K562 (cell line): ENCODE measurements at regions not wholly inside any gene's neighbourhood (a gene's known extent, or its start where the extent isn't known, plus 50 kb on each side); places are given as distances from the start of the nearest gene placed in this dataset.

Experiments used
- FOS ChIP-seq: IDR thresholded peaks from 3 replicates; pipeline ENCODE4 v1.6.1; 2011; ENCODE audit not compliant: insufficient read length; ENCODE audit errors: extremely low read depth
- JUND ChIP-seq, 2 experiments: IDR thresholded peaks; 2 replicates in 1 of 2; 3 replicates in 1 of 2; pipeline ENCODE4 v1.6.1; 2011; ENCODE audit warnings: borderline replicate concordance in 2 of 2, low read depth in 2 of 2, low read length in 2 of 2, improper control_type of control experiment in 1 of 2, missing biosample characterization in 1 of 2, missing genetic modification characterization in 1 of 2, missing genetic modification reagents in 1 of 2
- NBN ChIP-seq: fragments of 450-650 bp; IDR thresholded peaks from 2 replicates; pipeline ENCODE4 v1.6.1; 2016; ENCODE audit warnings: low read depth, mild to moderate bottlenecking
- POLR2A ChIP-seq: fragments of 450-650 bp; conservative IDR thresholded peaks from 2 replicates; pipeline ENCODE4 v1.6.1; 2016
- RAD21 ChIP-seq, 2 experiments: fragments of 250-450 bp in 1 of 2; fragments of 450-650 bp in 1 of 2; sonication (Bioruptor Pico) in 1 of 2; formaldehyde crosslinking in 1 of 2; IDR thresholded peaks in 1 of 2; conservative IDR thresholded peaks in 1 of 2; 2 replicates each; pipeline versions ENCODE4 v1.4.0 to v1.8.0; 2020 to 2022; ENCODE audit warnings: mild to moderate bottlenecking in 2 of 2, moderate library complexity in 1 of 2
- TAF1 ChIP-seq: IDR thresholded peaks from 2 replicates; pipeline ENCODE4 v1.6.1; 2011; ENCODE audit warnings: mild to moderate bottlenecking, low read length, moderate library complexity; ENCODE audit not compliant: insufficient read depth, control insufficient read depth, severe bottlenecking; ENCODE audit errors: extremely low read depth
- TF ChIP-seq, protein P1 (sequence below): sonication (generic); formaldehyde crosslinking; IDR thresholded peaks from 2 replicates; pipeline ENCODE4 v1.9.0; 2022; ENCODE audit warnings: mild to moderate bottlenecking, missing genetic modification reagents
- TF ChIP-seq, protein P2 (sequence below), 3 experiments: IDR thresholded peaks in 2 of 3; conservative IDR thresholded peaks in 1 of 3; 2 replicates each; pipeline ENCODE4 v1.5.1; 2011 to 2012; ENCODE audit warnings: low read length in 3 of 3, mild to moderate bottlenecking in 3 of 3, control low read depth in 2 of 3, improper control_type of control experiment in 1 of 3, inconsistent platforms in 1 of 3, low read depth in 1 of 3, mixed read lengths in 1 of 3, moderate library complexity in 1 of 3; ENCODE audit not compliant: insufficient read depth in 2 of 3

DNA sequence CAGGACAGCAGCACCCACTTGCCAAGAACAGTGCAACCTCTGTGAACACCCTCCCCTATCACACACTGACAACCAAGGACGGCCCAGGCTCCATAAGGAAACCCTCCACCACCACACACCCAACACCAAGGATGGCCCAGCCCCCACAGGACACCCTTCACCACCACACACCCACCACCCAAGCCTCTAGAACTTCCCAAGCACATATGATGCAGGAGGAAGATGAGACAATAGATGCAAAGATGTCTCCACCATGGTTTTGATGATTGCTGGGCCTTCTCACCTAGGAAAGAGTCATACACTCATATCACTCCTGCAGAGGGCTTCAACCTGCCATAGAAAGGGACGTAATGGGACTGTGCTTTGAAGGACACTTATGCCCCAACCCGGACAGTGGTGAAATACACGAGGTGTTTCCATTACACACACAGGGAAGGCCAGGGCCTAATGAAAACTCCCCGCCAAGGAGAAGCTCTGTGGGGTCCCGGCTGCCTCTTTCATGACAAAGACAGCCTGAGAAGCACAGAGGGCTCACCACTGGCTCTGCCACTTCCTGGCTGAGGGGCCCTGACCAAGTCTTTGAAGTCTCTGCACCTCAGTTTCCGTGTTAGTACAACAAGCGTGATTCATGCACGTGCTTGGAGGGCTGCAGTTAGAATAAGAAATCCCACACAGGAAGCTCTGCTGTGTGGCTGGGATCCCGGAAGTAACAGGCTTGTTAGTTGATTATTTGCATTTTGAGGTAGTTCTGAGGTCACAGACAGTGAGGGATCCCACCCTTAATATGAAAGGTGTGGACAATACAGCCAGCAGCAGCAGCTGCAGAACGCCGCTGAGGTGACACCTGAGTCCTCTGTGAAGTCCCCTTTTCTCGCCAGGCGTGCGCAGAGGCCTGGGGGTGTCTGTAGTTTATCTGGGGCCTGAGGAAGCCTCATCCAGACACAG lies 61.9 kb upstream of the ATP12A start:
- TF ChIP-seq RAD21 (CRISPR knock-in tag; conservative IDR thresholded peaks at IDR 0.05 in 1 of 2, IDR thresholded peaks at IDR 0.05 in 1 of 2): no peak
- no peak for TF ChIP-seq NBN
- TF ChIP-seq, protein P1, sequence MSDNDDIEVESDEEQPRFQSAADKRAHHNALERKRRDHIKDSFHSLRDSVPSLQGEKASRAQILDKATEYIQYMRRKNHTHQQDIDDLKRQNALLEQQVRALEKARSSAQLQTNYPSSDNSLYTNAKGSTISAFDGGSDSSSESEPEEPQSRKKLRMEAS (CRISPR knock-in tag): no peak
- TF ChIP-seq FOS: no peak
- no peak for TF ChIP-seq TAF1
- TF ChIP-seq POLR2A: no peak
- TF ChIP-seq, protein P2, sequence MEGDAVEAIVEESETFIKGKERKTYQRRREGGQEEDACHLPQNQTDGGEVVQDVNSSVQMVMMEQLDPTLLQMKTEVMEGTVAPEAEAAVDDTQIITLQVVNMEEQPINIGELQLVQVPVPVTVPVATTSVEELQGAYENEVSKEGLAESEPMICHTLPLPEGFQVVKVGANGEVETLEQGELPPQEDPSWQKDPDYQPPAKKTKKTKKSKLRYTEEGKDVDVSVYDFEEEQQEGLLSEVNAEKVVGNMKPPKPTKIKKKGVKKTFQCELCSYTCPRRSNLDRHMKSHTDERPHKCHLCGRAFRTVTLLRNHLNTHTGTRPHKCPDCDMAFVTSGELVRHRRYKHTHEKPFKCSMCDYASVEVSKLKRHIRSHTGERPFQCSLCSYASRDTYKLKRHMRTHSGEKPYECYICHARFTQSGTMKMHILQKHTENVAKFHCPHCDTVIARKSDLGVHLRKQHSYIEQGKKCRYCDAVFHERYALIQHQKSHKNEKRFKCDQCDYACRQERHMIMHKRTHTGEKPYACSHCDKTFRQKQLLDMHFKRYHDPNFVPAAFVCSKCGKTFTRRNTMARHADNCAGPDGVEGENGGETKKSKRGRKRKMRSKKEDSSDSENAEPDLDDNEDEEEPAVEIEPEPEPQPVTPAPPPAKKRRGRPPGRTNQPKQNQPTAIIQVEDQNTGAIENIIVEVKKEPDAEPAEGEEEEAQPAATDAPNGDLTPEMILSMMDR (IDR thresholded peaks at IDR 0.05 in 2 of 3, conservative IDR thresholded peaks at IDR 0.05 in 1 of 3; ENCODE audit: insufficient read depth in 2 of 3, low read depth in 1 of 3, low read length in 3 of 3): no peak
- TF ChIP-seq JUND (IDR thresholded peaks at IDR 0.05; ENCODE audit: borderline replicate concordance, low read depth, low read length): no peak
- TF ChIP-seq JUND (tag; IDR thresholded peaks at IDR 0.05; ENCODE audit: borderline replicate concordance, low read depth, low read length): no peak
